ENCODE measurements at regions not wholly inside any gene's neighbourhood (a gene's known extent, or its start where the extent isn't known, plus 50 kb on each side); places are given as distances from the start of the nearest gene placed in this dataset.

DNA sequence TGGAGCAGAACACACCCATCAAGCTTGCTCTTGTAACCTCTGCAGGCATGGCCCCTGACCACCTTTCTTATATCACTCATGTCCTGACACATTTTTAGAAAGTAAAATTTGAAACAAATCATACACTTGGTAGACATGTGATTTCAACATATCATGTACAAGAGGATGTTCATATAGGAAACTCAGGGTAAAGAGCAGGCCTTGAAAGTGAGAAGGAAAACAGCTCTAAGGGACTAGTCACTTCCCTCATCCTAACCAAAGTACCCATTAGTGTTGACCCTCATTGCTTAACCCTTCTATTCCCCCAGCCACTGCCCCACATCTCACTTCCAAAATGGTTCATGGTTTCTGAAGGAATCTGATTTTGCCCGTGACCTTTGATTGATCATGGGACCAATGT is 492.4 kb upstream of the KLF4 start:
- Mint-ChIP-seq H3K4me3 (peak overlapping the region in 1 of 2 donors; percentile 16), H3K36me3 (peaks cover 7 to 9% of the 10 kb centered on the region in 2 donors), H3K4me1 (peaks cover 29% of the 10 kb centered on the region), H3K27me3 (ENCODE audit: low read depth in 3 of 3) (peaks cover 0 to 1% (median 0%) of the 10 kb centered on the region in 3 donors), H3K27ac (peak overlapping the region; percentile 82 to 96 (median 91)), H3K9me3 (no peaks in the 10 kb centered on the region)
- no peak overlapping the region for H2AFZ ChIP-seq (ENCODE audit: insufficient read depth, low read depth, low read length, poor library complexity, severe bottlenecking)
- peak overlapping the region; percentile 26 for H3K4me2 ChIP-seq (replicated peaks; ENCODE audit: extremely low read depth, low read length, poor library complexity, severe bottlenecking)
- no peaks in the 10 kb centered on the region for H4K20me1 ChIP-seq (ENCODE audit: insufficient read depth, low read length)
- no peaks in the 10 kb centered on the region for H3K36me3 ChIP-seq (replicated peaks in 1 of 2; ENCODE audit: control insufficient read depth in 1 of 2, insufficient read depth in 2 of 2, low read length in 2 of 2)
- no peaks in the 10 kb centered on the region for H3K79me2 ChIP-seq (ENCODE audit: insufficient read depth, low read length)
- 43% methylated on average over 1 of the region's 1 CpG for WGBS (ENCODE audit: insufficient coverage)
- TF ChIP-seq, protein P1, sequence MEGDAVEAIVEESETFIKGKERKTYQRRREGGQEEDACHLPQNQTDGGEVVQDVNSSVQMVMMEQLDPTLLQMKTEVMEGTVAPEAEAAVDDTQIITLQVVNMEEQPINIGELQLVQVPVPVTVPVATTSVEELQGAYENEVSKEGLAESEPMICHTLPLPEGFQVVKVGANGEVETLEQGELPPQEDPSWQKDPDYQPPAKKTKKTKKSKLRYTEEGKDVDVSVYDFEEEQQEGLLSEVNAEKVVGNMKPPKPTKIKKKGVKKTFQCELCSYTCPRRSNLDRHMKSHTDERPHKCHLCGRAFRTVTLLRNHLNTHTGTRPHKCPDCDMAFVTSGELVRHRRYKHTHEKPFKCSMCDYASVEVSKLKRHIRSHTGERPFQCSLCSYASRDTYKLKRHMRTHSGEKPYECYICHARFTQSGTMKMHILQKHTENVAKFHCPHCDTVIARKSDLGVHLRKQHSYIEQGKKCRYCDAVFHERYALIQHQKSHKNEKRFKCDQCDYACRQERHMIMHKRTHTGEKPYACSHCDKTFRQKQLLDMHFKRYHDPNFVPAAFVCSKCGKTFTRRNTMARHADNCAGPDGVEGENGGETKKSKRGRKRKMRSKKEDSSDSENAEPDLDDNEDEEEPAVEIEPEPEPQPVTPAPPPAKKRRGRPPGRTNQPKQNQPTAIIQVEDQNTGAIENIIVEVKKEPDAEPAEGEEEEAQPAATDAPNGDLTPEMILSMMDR (IDR thresholded peaks at IDR 0.05): no peak
- H3K27ac ChIP-seq (ENCODE audit: low read depth in 1 of 2, low read length in 2 of 2): peak overlapping the region; percentile 37 to 84
- intact Hi-C loops (cut with micrococcal nuclease): loop anchor here (10.0 kb wide), 2 partner anchors 57 to 97 kb away; no protein-coding TSS in a partner anchor
- H3K9me3 ChIP-seq (replicated peaks in 1 of 2; ENCODE audit: control insufficient read depth in 1 of 2, insufficient read depth in 1 of 2, low read length in 2 of 2): no peaks in the 10 kb centered on the region
- peak overlapping the region in 1 of 3 experiments; percentile 18 for H3K4me3 ChIP-seq (replicated peaks in 1 of 3; ENCODE audit: low read depth in 2 of 3, low read length in 3 of 3)
- no peaks in the 10 kb centered on the region for H3K27me3 ChIP-seq (ENCODE audit: control insufficient read depth in 2 of 2, insufficient read depth in 2 of 2, low read length in 2 of 2)
- peaks cover 61 to 73% of the 10 kb centered on the region in 2 donors for H3K4me1 ChIP-seq (ENCODE audit: control insufficient read depth in 1 of 2, insufficient read depth in 2 of 2, low read length in 2 of 2)
- peak; percentile 28 to 66 (median 47) for DNase-seq
- no peak overlapping the region for H3K9ac ChIP-seq (ENCODE audit: insufficient read depth, low read length, poor library complexity, severe bottlenecking)

DNA sequence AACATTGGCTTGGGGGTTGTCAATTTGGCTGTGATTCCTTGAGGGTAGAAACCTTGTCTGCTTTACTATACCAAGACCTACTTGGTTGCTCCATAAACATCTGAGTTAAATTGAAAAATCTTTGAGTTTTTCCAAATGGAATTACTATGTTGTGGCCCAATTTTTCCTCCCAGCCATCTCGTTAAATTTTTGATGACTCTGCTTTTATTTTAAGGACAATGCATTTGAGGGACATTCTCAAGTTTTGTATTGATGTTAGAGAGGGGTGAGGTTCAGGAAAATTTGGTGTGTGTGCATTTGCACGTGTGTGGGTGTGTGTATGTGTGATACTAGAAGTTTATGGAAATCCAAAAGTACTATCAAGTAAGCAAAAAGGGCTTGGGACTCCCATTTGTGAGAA is 491.4 kb upstream of the KLF4 start:
- H2AFZ ChIP-seq (ENCODE audit: insufficient read depth, low read depth, low read length, poor library complexity, severe bottlenecking): no peak overlapping the region
- Mint-ChIP-seq H3K4me3 (no peak overlapping the region), H3K27ac (peak overlapping the region in 5 of 7 donors; percentile 48 to 96 (median 91)), H3K27me3 (ENCODE audit: low read depth in 3 of 3) (peaks cover 0 to 1% (median 0%) of the 10 kb centered on the region in 3 donors), H3K4me1 (peaks cover 37% of the 10 kb centered on the region), H3K9me3 (no peaks in the 10 kb centered on the region), H3K36me3 (peaks cover 7 to 9% of the 10 kb centered on the region in 2 donors)
- no peak overlapping the region for H3K9ac ChIP-seq (ENCODE audit: insufficient read depth, low read length, poor library complexity, severe bottlenecking)
- H3K79me2 ChIP-seq (ENCODE audit: insufficient read depth, low read length): no peaks in the 10 kb centered on the region
- TF ChIP-seq, protein P1 (IDR thresholded peaks at IDR 0.05): no peak
- no peaks in the 10 kb centered on the region for H4K20me1 ChIP-seq (ENCODE audit: insufficient read depth, low read length)
- peaks cover 71 to 80% of the 10 kb centered on the region in 2 donors for H3K4me1 ChIP-seq (ENCODE audit: control insufficient read depth in 1 of 2, insufficient read depth in 2 of 2, low read length in 2 of 2)
- H3K27ac ChIP-seq (ENCODE audit: low read depth in 1 of 2, low read length in 2 of 2): peak overlapping the region in 1 of 2 donors; percentile 84
- DNase-seq: no peak
- intact Hi-C loops (cut with micrococcal nuclease): loop anchor here (10.0 kb wide), 2 partner anchors 56 to 96 kb away; no protein-coding TSS in a partner anchor
- no peaks in the 10 kb centered on the region for H3K27me3 ChIP-seq (ENCODE audit: control insufficient read depth in 2 of 2, insufficient read depth in 2 of 2, low read length in 2 of 2)
- no peaks in the 10 kb centered on the region for H3K36me3 ChIP-seq (replicated peaks in 1 of 2; ENCODE audit: control insufficient read depth in 1 of 2, insufficient read depth in 2 of 2, low read length in 2 of 2)
- no peak overlapping the region for H3K4me3 ChIP-seq (replicated peaks in 1 of 3; ENCODE audit: low read depth in 2 of 3, low read length in 3 of 3)
- no peak overlapping the region for H3K4me2 ChIP-seq (replicated peaks; ENCODE audit: extremely low read depth, low read length, poor library complexity, severe bottlenecking)
- H3K9me3 ChIP-seq (replicated peaks in 1 of 2; ENCODE audit: control insufficient read depth in 1 of 2, insufficient read depth in 1 of 2, low read length in 2 of 2): no peaks in the 10 kb centered on the region
- WGBS (ENCODE audit: insufficient coverage): 100% methylated on average over 1 of the region's 2 CpGs

Measured in CD14-positive monocyte (primary cell).